NCI-H82 (cell line): ENCODE measurements at regions not wholly inside any gene's neighbourhood (a gene's known extent, or its start where the extent isn't known, plus 50 kb on each side); places are given as distances from the start of the nearest gene placed in this dataset.
"Not testable (repeated sequence)": the region's sequence is repeated elsewhere in the genome, so short reads cannot be mapped to it uniquely, and the experiment has no call there.

ENCODE experiments used
- DNase-seq: peaks from one replicate; lab custom pipeline; 2025; lab: John Stamatoyannopoulos, UW

DNA sequence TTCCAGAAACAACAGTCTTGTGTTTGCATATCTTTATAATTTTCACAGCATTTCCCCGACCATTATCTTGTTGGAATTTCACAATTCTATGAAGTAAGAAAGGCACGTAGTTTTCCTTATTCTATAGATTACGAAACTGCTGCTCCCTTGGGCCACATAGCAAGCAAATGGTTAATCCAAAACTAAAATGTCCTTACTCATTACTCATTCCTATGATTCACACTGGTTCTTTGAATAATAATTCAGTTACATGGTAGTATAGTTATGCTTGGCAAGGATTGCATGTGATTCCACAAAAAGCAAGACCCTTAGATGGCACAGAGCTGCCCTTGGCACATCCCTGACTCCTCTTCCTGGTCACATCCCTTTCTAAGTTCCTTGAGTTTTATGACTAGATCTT is 51.2 kb downstream of the OR13H1 start:
- no peak for DNase-seq

DNA sequence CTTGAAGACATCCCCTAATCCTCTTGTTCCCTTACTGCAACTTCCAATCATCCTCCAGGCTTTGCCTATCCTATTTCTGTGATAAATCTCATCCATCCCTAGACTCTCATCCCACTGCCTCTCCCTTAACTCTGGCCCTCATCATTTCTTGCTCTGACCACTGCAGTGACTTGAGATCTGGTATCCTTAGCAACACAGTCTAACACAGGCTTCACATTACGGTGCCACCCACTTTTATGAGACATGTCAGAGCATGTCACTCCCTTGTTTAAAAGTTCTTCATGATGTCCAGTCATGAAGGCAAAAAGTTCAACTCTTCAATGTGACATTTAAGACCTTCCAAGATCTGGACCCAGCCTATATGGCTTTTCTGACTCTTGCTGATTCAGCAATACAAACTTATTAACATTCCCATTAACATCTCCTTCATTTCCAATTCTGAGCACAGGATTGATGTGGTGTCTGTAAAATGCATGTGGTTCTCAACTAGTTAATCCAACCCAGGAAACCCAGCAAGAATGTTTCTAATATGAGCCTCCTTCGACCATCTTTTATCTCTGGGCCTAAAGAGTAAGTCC is 64.0 kb downstream of the OR13H1 start:
- no peak for DNase-seq

DNA sequence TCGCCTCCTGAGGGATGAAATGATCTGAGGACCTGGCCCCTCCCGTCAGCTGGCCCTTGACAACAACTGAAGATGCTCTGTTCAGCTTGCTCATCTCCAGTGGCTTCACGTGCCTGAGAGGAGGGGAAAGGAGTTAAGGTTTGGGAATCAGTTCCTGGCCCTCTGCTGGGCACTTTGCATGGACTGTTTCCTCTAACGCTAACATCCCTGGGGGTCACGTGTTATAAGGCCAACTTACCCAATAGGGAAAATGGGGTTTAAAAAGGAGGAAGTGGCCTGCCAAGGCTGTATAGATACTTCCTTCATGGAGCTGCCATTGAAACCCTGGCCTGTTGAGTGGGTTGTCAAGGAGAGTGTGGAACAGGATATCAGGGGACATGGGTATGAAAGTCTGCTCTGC is 65.6 kb downstream of the OR13H1 start:
- no peak for DNase-seq

DNA sequence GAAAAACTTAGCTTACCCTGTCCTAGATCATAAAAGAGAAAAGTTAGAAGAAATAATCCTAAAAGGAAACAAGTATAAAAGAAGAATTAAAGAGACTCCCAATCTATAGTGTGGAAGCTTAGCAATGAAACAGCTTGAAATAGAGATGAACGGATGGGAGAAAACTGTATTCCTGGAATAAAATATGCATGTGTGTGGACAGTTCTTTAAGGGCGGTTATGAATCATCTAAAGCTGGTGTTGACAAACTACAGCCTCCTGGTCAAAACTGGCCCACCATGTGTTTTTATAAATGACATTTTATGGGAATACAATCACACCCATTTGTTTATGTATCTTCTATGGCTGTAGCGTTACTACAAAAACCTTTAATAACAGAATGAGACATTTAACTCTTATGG is 69.4 kb downstream of the OR13H1 start:
- no peak for DNase-seq

DNA sequence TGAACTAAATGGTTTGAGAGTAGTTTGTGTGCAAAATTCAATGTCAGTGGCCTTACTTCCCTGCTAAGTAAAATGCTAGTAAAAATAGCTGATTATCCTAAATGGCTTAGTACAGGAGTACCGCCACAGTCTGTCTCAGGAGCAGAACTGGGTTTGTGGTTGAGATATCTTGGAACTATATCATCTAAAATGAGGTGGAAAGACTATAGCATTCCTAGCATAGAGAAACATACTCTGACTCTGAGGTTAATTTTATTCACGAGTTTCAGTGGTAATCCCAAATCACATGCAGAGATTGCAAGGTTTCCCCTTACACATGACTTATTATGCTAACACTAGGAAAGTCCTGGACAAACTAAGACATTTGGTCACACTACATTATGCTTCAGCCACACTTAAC is 70.4 kb downstream of the OR13H1 start:
- no peak for DNase-seq

DNA sequence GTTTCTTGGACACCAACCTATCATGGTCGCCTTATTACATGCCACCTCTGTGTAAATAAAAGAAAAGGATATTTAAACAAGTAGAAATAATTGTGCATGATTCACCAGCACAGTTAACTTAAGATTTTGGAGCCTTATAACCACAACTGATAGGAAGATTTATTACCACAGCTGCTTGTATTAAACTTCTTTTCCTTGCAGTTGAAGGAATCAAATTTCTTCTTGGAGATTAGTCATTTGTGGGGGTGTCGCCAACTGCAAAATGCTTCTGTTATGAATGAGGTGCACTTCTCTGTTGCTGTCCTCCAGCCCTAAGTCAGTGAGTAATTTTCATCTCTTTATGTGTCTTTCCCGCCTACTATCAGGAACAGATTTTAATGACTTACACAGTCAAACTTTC is 73.3 kb downstream of the OR13H1 start:
- DNase-seq, result no peak

DNA sequence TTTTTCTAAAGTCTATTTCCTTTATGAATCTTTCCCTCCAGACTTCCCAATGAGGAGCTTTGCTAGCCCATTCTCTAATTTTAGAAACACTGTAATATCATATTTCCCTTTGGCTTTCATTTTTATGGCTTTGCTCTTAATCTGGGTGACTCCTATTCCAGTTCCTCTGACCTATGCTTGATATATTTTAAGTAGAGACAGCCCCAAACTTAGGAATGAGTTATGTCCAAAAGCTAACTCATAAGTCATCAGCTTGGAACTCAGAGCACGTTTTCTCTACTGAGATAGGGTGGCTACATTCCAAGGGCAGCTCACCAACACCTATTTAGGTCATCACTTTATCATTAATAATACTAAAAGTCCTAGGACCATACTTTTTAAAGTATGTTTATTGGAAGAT is 77.8 kb downstream of the OR13H1 start:
- no peak for DNase-seq

DNA sequence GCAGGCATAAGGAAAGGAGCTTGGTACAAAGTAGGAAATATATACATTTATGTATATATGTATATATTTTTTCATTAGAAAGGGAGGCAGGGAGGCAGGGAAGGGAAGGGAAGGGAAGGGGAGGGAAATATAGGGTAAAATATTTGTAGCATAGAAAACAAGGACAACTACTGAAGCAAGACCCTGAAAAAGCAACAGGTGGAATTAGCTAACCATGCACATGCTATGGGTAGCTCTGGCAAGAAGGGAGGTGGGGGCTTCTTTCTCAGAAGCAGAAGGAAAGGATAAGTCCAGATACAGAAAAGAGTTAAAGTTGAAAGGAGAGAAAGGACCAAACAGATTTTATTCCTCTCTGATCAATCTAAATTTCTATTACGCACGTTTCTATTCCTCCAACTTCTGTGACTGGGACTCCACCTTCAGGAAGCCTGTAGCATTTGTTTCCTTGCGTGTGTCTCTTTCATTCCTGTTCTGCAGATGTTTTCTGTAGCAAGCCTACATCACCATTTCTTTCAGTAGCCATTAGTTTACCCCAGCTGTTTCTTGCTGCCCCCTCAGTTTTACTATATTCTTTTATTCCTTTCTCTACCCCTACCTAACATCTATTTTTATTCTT is 82.9 kb downstream of the OR13H1 start:
- peak; percentile 34 for DNase-seq

DNA sequence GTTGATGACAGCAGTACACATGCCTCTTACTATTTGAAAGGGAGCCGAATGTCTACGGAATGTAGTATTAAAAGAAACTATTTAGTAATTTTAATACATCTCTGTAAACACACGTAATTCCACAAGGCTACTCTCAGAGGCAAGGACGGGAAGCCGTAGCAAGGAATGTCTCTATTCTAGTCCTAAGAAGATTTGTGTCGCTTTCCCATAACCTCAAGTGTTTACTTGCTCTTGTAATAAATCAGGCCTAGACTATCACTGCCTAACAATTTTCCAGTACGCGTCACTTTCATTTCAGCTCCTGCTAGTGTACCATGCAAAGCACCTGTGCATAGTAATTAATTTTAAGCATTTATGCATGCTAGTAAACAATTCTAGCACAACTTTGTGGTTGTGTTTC is 86.7 kb downstream of the OR13H1 start:
- DNase-seq, result no peak

DNA sequence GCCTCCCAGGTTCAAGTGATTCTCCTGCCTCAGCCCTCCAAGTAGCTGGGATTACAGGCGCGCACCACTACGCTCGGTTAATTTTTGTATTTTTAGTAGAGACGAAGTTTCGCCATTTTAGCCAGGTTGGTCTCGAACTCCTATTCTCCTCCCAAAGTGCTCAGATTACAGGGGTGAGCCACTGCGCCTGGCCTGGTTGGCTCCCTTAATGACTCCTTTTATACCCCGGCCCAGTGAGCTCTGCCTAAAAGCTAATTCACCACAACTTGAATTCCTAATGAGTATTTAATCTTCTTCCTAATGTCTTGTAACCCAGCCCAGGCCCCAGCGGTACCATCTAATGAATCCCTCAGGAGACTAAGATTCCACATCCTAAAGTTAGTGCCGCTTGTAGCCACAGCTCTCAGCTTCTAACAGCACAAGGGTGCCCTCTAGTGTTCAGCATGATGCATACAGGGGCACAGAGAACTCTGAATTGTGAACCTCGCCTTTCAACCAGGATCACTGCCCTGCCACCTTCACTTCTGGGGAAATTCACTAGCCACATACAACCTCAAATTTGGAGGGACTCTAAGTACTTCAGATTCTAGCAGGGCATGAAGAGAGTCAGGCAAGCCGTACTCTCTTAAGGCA is 89.5 kb downstream of the OR13H1 start:
- DNase-seq, result peak; percentile 86

DNA sequence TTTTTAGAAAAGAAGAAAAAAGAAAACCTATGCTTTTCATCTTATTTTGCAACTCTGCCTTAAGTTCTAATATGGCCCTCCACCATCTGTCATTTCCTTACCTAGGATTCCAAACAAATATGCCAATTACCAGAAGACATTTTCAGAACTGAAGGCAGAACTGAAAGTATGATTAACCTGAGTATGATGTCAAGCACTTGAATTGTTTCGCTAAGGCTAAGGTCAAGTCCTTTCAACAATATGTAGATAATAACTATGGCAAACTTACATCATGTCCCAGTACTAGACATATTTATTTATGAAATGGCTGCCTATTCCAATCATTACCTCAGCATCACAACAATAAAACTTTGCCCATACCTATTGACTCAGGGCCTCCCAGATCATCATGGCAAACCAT is 91.0 kb downstream of the OR13H1 start:
- DNase-seq, result no peak

DNA sequence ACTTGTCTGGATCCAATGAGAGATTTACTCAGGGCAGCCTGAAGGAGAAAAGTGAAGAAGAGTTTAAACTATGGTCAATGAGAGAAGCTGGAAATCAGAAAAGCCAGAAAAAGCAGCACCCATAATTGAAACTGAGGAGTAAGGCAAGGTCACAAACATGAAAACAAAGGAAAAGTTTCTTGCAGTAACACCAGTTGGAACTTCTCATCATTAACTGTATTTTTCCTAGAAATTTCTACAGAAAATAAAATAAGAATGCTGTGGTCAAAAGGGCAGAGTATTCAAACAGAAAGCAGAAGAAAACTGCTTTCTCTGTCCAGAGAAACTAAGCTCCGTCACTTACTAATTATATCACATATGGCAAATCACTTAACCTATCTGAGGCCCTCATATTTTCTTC is 102.2 kb downstream of the OR13H1 start:
- no peak for DNase-seq

DNA sequence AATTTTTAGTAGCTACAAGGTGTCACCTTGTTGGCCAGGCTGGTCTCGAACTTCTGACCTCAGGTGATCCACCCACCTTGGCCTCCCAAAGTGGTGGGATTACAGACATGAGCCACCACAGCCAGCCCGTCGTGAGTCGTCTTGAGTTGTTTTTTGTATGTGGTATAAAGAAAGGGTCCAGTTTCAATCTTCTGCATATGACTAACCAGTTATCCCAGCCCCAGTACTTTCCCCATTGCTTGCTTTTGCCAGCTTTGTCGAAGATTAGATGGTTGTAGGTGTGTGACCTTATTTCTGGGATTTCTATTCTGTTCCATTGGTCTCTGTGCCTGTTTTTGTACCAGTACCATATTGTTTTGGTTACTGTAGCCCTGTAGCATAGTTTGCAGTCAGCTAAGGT is 105.9 kb downstream of the OR13H1 start:
- no peak for DNase-seq

DNA sequence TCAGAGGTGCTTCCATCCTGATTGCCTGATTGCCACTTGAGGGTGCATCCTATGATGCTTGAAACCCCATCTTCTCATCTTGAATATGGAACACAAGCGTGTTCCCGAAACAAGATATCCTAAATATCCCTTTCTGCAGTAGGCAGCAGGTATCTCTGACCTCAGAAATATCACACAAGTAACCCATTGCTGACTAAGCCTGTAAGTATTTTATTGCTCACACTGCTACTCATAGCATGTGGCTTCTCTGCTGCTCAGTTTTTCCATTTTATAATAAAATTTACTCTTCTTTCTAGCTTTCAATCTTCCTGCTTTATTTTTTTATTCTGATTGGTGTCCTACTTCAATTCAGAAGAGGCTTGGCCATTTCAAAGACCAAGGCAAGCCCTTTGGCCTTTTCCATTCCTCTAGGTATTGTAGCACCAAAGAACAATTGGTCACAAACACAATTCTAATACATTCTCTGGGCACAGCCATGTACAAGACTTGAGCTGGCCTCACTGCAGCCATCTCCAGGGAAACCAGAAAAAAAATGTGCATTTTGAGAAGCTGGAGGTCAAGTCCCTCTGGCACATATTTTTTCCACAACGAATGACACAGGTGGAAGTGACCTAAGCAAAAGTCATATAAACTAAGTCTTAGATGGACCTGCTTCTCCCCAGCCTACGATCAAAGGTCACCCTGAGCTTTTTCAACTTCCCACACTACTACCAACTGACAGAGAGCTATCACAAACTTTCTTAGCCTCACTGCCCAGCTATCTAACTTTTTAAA is 107.0 kb downstream of the OR13H1 start:
- no peak for DNase-seq

DNA sequence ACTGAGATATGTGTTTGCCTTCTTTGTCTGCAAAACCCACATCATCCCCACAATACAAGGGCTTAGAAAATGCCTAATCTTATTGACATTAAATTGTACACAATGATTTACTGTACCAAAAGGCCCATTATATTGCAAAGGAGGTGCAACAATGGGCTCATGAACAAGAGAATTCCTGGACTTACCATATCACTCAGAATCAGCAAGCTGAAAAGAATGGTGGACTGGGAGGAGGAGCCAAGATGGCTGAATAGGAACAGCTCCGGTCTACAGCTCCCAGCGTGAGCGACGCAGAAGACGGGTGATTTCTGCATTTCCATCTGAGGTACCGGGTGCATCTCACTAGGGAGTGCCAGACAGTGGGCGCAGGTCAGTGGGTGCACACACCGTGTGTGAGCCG is 119.9 kb downstream of the OR13H1 start:
- DNase-seq, result not testable (repeated sequence)

DNA sequence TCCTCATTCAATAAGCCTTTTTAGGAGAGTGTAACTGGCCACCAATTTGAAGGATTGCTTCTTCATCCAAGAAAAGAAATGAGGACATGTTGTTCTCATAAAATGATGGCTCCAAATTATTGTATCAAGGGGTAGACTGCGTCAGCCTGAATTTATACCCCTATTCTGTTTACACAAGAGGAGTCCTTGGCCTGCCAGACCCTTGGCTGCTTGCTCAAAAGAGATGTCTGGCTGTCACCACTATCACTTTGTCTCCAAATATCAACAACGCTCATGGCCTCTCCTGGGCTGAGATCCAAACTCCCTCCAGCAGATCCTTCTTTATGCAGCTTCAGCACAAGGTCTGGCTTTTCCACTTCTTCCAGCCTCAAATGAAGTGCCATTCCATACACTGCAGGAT is 127.9 kb downstream of the OR13H1 start:
- no peak for DNase-seq

DNA sequence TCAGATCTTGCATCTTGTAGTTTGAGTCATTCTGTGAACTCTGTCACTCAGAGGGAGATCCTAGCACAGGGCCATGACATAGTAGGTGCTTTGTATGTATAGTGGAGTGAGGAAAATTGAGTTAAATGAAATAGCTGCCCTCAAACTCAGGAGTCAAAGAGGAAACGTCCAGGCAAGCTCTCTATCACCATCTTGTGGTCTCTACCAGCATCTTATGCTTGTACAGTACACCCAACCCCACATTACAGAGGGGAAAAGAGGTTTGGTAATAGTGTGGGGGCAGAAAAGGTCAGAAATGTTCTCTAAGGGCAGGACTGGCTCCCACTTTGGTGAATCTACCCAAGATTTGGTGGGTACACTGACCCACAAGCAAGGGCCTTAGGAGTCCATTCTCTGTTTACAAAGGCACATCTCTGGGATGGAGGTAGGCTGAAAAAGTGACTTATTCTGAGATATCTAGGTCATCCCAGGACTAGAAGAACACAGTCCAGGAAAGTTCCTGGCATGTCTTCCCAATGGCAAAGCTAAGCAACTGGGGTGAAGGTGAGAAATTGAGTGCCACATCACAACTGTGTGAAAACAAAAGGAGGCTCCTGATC is 131.8 kb downstream of the OR13H1 start:
- DNase-seq, result peak; percentile 76

DNA sequence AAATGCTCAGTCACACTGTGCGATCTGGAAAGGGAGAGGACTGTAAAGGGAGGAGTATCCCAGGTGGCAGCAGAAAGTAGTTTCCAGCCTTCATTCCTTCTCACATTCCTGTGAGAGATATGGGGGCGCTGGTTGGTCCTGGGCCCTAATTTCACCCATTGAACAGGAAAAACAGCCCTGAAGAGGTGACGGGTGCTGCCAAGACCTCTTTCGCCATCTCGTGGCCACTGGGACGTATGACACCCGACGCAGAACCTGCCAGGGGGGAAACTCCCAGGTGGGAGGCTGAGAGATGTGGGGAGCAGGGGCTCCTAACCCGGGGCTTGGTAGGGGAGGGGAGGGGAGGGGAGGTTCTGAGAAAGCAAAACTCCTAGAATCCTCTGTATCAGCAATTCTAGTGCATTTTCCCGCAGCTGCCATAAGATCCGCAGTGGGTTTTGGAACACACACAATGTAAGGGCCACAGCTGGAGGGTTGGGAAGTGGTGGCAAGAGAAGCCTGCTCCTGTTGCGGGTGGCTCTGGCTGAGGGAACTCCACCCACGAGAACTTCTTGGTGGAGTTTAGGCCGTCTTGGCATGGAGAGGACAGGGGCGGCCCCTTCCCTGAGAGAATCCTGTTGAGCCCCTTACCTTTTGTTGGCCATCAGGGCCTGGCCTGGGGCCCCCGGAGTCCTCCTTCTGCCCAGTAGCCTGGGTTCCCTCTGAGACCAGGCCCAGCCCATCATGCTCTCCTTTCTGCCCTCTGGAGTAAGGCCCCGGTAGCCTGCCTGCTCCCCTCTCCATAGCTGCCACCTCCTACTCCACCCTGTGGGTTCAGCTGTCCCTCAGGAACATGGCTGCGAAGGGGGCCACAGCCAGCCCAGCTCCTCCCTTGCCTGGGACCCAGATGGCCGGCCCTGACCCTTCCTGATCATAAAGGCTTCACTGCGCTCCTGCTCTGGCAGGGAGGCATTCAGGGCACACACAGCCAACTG is 134.1 kb downstream of the OR13H1 start:
- DNase-seq, result peak; percentile 74

DNA sequence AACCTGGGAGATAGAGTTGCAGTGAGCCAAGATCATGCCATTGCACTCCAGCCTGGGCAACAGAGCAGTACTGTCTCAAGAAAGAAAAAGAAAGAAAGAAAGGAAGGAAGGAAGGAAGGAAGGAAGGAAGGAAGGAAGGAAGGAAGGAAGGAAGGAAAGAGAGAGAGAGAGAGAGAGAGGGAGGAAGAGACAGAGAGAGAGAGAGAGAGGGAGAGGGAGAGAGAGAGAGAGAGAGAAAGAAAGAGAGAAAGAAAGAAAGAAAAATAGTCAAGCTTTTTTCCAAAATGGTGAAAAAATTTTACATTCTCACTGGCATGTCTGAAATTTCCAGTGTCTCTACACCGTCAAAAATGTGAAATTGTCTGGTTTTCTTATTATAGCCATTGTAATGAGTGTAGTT is 138.9 kb downstream of the OR13H1 start:
- not testable (repeated sequence) for DNase-seq

DNA sequence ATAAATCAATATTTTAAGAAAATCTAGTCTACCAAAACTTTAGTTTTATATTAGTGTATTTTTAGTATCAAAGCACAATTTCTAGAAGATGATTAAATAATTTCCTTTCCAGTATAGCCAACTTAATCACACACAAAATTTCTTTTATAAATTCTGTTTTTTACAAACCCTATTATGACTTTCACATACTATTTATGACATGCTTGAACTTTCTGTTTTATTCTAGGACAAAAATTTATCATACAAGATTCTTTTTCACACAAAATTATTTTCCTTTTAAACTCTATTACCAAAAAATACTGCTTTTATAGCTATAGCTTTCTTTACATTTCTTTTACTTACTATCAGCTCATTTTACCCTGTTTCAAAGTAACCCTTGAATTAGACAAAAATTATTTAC is 149.5 kb downstream of the OR13H1 start:
- no peak for DNase-seq

DNA sequence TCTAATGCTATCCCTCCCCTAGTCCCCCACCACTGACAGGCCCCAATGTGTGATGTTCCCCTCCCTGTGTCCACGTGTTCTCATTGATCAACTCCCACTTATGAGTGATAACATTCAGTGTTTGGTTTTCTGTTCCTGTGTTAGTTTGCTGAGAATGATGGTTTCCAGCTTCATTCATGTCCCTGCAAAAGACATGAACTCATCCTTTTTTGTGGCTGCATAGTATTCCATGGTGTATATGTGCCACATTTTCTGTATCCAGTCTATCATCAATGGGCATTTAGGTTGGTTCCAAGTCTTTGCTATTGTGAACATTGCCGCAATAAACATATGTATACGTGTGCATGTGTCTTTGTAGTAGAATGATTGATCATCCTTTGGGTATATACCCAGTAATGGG is 153.1 kb downstream of the OR13H1 start:
- not testable (repeated sequence) for DNase-seq

DNA sequence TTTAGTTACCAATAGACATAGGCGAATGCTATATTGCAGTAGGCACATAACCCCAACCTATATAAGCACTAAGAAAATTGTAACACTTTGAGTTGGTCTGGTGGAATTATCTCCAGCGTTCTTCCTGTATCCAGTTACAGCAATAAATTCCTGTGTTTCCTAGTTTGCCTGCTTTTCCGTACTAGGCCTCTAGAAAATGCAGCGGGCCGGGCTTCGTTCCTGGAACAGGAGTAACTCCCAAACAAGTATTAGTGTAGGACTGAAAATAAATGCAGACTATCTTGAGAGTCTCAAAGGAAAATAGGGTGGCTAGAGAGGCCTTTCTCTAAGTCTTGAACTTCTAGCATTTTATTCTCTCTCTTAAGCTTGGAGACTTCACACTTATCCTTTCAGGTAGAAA is 159.8 kb downstream of the OR13H1 start:
- DNase-seq, result no peak
